ENCODE measurements at regions not wholly inside any gene's neighbourhood (a gene's known extent, or its start where the extent isn't known, plus 50 kb on each side); places are given as distances from the start of the nearest gene placed in this dataset.

DNA sequence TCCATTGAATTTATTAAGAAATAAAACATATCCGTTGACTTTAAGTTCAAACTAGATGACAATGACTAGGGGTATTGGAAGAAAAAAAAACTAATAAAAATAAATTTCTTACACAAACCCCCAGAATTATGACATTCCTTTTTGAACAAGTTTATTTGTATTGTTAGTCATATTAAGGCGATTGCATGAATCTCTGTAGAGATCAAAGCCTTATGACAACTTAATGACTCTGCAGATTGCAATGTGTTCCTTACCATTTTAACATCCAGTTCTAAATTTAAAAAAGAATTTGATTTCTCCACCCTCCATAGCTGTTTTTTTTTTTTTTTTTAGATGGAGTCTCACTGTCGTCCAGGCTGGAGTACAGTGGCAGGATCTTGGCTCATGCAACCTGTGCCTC lies 189.8 kb upstream of the CEP162 start:
- TF ChIP-seq CTCF (IDR thresholded peaks at IDR 0.05) (no peak), POLR2A (IDR thresholded peaks at IDR 0.05) (no peak)

All from body of pancreas (tissue), 4 donors.